ENCODE measurements at regions not wholly inside any gene's neighbourhood (a gene's known extent, or its start where the extent isn't known, plus 50 kb on each side); places are given as distances from the start of the nearest gene placed in this dataset.

DNA sequence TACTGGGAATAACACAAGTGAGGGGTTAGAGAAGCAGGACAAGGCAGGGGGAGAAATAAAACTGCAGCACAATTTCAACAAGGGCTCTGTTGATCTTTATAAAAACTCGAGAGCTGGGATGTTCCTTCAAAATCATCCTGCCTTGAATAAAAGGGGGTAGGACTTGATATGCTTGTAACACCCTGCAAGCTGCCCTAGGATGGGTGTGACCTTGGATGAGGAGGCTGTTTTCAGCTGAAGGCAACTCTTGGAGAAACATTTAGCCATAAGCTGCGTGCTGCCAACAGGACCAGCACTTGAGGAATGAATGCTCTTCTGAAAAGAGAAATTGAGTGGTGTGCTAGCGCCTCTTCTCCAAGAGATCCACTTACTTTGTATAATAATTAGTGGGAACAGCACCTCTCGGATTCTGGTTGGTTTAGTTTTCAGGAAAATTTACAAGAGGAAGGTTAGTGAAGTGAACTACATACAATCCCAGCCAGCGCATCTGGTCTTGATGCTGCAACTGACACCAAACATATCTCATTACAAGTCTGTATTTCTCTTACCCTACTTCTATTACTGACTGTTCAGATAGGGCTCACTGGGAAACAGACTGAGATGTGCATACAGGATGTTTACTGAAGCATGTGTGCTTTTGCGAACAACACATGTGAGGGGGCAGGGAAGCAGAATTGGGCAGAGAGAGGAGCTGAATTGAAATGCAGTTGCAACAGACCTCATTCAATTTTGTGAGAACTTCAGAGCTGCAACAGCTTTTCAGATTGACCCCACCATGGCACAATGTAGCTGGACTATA, 643.0 kb upstream of the GOLIM4 start:
- Mint-ChIP-seq H3K27ac (no peak overlapping the region), H3K36me3 (ENCODE audit: low read depth) (no peaks in the 10 kb centered on the region), H3K4me1 (no peaks in the 10 kb centered on the region), H3K27me3 (no peaks in the 10 kb centered on the region), H3K4me3 (no peak overlapping the region)
- DNase-seq: no peak
- H3K9me3 ChIP-seq (ENCODE audit: control insufficient read depth, low read length, poor library complexity, severe bottlenecking): no peaks in the 10 kb centered on the region
- no peak for ATAC-seq

DNA sequence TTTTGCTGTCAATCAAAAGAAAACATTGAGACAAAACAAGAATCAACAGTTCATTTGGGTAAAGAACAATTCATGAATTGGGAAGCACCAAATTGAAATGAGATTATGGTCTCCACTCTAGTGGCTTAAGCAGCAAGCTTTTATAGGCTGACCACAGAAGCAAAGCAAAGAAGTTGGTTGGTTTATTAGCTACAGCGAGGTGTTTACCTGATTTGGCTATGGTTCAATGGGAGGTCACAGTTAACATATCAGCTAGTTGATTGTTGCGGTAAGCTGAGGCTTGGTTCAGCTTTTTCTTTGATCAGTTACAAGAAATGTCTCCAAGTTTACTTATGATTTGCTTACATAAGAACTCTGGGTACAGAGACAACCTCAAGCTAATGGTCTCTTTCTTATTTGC, 640.5 kb upstream of the GOLIM4 start:
- no peaks in the 10 kb centered on the region for H3K9me3 ChIP-seq (ENCODE audit: control insufficient read depth, low read length, poor library complexity, severe bottlenecking)
- H3K4me3 Mint-ChIP-seq: no peak overlapping the region
- H3K27ac Mint-ChIP-seq: no peak overlapping the region
- no peaks in the 10 kb centered on the region for H3K4me1 Mint-ChIP-seq
- H3K27me3 Mint-ChIP-seq: no peaks in the 10 kb centered on the region
- no peak for ATAC-seq
- no peak for DNase-seq
- H3K36me3 Mint-ChIP-seq (ENCODE audit: low read depth): no peaks in the 10 kb centered on the region

GRCh38 chr3:168730073-168730472, 634.3 kb upstream of the GOLIM4 start:
- Mint-ChIP-seq H3K36me3 (ENCODE audit: low read depth) (no peaks in the 10 kb centered on the region), H3K4me1 (no peaks in the 10 kb centered on the region), H3K4me3 (no peak overlapping the region), H3K27me3 (no peaks in the 10 kb centered on the region), H3K27ac (no peak overlapping the region)
- ATAC-seq (no peak), DNase-seq (no peak)
- H3K9me3 ChIP-seq (ENCODE audit: control insufficient read depth, low read length, poor library complexity, severe bottlenecking): no peaks in the 10 kb centered on the region

DNA sequence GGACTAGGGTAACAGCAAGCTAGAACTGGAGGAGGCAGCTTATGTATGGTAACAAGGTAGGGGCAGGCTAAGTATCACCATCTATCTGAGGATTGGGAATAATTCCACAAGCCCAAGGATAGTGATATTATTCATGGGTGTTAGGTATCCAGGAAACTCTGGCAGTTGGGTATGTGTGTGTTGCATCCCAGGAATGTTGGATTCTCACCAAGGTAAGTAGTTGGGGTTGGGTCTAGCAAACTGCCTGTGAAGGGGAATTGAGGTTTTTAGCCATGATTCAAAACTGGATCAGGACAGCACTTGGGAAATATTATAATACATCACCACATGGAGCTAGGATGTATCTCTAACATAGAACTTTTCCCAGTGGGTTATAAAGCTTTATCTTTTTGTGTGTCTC, 626.4 kb upstream of the GOLIM4 start:
- no peaks in the 10 kb centered on the region for H3K4me1 Mint-ChIP-seq
- H3K4me3 Mint-ChIP-seq: no peak overlapping the region
- DNase-seq (no peak), ATAC-seq (no peak)
- H3K27ac Mint-ChIP-seq: no peak overlapping the region
- H3K9me3 ChIP-seq (ENCODE audit: control insufficient read depth, low read length, poor library complexity, severe bottlenecking): no peaks in the 10 kb centered on the region
- no peaks in the 10 kb centered on the region for H3K36me3 Mint-ChIP-seq (ENCODE audit: low read depth)
- H3K27me3 Mint-ChIP-seq: no peaks in the 10 kb centered on the region

GRCh38 chr3:168714609-168715240, 619.0 kb upstream of the GOLIM4 start:
- ATAC-seq (no peak), DNase-seq (no peak)
- no peaks in the 10 kb centered on the region for H3K36me3 Mint-ChIP-seq (ENCODE audit: low read depth)
- H3K4me1 Mint-ChIP-seq: no peaks in the 10 kb centered on the region
- no peak overlapping the region for H3K4me3 Mint-ChIP-seq
- H3K27me3 Mint-ChIP-seq: no peaks in the 10 kb centered on the region
- H3K27ac Mint-ChIP-seq: no peak overlapping the region
- no peaks in the 10 kb centered on the region for H3K9me3 ChIP-seq (ENCODE audit: control insufficient read depth, low read length, poor library complexity, severe bottlenecking)

DNA sequence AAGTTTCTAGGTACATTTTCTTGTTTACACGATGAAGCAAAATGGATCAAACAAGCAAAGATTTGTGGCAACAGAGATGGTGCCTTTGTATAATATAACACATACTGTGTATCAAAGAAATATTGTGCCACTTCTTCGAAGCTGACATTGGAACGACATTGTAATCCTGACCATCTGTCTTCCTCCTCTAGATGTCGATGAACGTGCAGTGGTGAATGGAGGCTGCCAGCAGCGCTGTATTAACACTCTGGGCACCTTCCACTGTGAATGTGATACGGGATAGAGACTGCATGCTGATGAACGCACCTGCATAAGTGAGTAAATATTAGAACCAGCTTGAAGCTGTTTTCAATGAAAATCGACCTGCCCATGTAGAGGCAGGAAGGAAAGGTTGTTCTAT, 613.3 kb upstream of the GOLIM4 start:
- no peak for ATAC-seq
- DNase-seq: no peak
- H3K27ac Mint-ChIP-seq: no peak overlapping the region
- no peaks in the 10 kb centered on the region for H3K4me1 Mint-ChIP-seq
- no peaks in the 10 kb centered on the region for H3K9me3 ChIP-seq (ENCODE audit: control insufficient read depth, low read length, poor library complexity, severe bottlenecking)
- H3K4me3 Mint-ChIP-seq: no peak overlapping the region
- no peaks in the 10 kb centered on the region for H3K27me3 Mint-ChIP-seq
- H3K36me3 Mint-ChIP-seq (ENCODE audit: low read depth): no peaks in the 10 kb centered on the region

DNA sequence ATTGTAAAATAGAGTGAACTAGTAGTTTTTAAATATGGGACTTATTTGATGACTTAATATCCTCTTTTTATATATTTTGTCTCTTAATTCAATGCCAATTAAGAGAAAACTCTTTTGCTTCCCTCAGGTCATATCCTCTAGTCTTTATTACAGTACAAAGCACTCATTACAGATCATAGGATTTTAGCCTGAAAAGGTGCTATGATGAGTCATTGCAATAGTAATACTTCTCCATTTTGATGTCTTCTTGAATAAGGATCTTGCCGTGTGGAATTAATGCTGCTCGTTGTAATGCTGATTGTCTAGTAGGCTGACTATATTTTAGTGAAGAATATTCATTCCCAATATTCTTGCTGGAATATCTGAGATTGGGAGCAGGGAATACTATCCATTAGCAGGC, 612.2 kb upstream of the GOLIM4 start:
- H3K27me3 Mint-ChIP-seq: no peaks in the 10 kb centered on the region
- DNase-seq (no peak), ATAC-seq (no peak)
- no peaks in the 10 kb centered on the region for H3K4me1 Mint-ChIP-seq
- H3K27ac Mint-ChIP-seq: no peak overlapping the region
- no peak overlapping the region for H3K4me3 Mint-ChIP-seq
- no peaks in the 10 kb centered on the region for H3K36me3 Mint-ChIP-seq (ENCODE audit: low read depth)
- H3K9me3 ChIP-seq (ENCODE audit: control insufficient read depth, low read length, poor library complexity, severe bottlenecking): no peaks in the 10 kb centered on the region

DNA sequence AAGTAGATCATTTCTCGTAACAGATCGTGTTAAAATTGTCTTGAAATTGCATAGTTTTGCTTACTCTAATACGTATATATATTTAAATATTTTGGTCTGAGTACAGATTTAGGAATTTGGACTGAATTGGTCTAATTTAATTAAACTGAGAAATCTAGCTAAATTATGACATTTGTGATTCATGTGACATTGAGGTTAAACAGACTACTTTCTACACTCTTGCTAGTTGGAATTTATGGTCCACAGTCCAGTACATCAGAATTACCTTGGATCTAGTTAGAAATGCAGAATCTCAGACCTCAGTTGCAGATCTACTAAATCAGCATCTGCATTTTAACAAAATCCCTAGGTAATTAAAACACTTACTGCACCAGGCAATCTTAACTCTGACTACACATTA, 609.7 kb upstream of the GOLIM4 start:
- DNase-seq: no peak
- Mint-ChIP-seq H3K4me3 (no peak overlapping the region), H3K27me3 (no peaks in the 10 kb centered on the region), H3K27ac (no peak overlapping the region), H3K36me3 (ENCODE audit: low read depth) (no peaks in the 10 kb centered on the region), H3K4me1 (no peaks in the 10 kb centered on the region)
- peaks cover 2% of the 10 kb centered on the region for H3K9me3 ChIP-seq (ENCODE audit: control insufficient read depth, low read length, poor library complexity, severe bottlenecking)
- no peak for ATAC-seq

GRCh38 chr3:168696051-168696450, 600.3 kb upstream of the GOLIM4 start:
- Mint-ChIP-seq H3K4me3 (no peak overlapping the region), H3K4me1 (no peaks in the 10 kb centered on the region), H3K27ac (no peak overlapping the region), H3K36me3 (ENCODE audit: low read depth) (no peaks in the 10 kb centered on the region), H3K27me3 (no peaks in the 10 kb centered on the region)
- ATAC-seq (no peak), DNase-seq (no peak)
- peaks cover 1% of the 10 kb centered on the region for H3K9me3 ChIP-seq (ENCODE audit: control insufficient read depth, low read length, poor library complexity, severe bottlenecking)

GRCh38 chr3:168693870-168694269, 598.1 kb upstream of the GOLIM4 start:
- DNase-seq: no peak
- no peaks in the 10 kb centered on the region for H3K27me3 Mint-ChIP-seq
- H3K4me1 Mint-ChIP-seq: no peaks in the 10 kb centered on the region
- H3K9me3 ChIP-seq (ENCODE audit: control insufficient read depth, low read length, poor library complexity, severe bottlenecking): no peaks in the 10 kb centered on the region
- H3K4me3 Mint-ChIP-seq: no peak overlapping the region
- no peak for ATAC-seq
- no peaks in the 10 kb centered on the region for H3K36me3 Mint-ChIP-seq (ENCODE audit: low read depth)
- H3K27ac Mint-ChIP-seq: no peak overlapping the region

DNA sequence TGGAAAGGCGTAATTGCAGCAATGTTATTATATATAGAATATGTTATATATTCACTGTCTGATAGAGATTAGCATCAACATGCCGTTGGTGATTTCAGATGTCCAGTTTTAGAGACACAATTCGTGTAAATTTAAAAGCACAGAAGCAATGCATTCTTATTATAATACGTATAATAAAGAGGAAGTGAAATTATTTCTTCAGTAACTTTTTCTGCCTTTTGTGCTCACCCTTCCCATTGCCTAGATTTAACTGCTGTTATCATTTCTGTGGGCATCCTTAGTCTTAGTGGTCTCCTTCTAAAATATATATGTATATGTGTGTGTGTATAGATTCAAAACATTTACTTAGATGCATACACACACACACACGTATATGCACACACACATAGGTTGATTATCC, 592.5 kb upstream of the GOLIM4 start:
- no peak for ATAC-seq
- Mint-ChIP-seq H3K27me3 (no peaks in the 10 kb centered on the region), H3K27ac (no peak overlapping the region), H3K4me1 (no peaks in the 10 kb centered on the region), H3K36me3 (ENCODE audit: low read depth) (no peaks in the 10 kb centered on the region), H3K4me3 (no peak overlapping the region)
- DNase-seq: no peak
- no peaks in the 10 kb centered on the region for H3K9me3 ChIP-seq (ENCODE audit: control insufficient read depth, low read length, poor library complexity, severe bottlenecking)

GRCh38 chr3:168684519-168684918, 588.8 kb upstream of the GOLIM4 start:
- no peaks in the 10 kb centered on the region for H3K4me1 Mint-ChIP-seq
- ATAC-seq (no peak), DNase-seq (no peak)
- no peak overlapping the region for H3K27ac Mint-ChIP-seq
- H3K4me3 Mint-ChIP-seq: no peak overlapping the region
- no peaks in the 10 kb centered on the region for H3K36me3 Mint-ChIP-seq (ENCODE audit: low read depth)
- H3K27me3 Mint-ChIP-seq: no peaks in the 10 kb centered on the region
- H3K9me3 ChIP-seq (ENCODE audit: control insufficient read depth, low read length, poor library complexity, severe bottlenecking): no peaks in the 10 kb centered on the region

GRCh38 chr3:168678730-168679129, 583.0 kb upstream of the GOLIM4 start:
- Mint-ChIP-seq H3K4me3 (no peak overlapping the region), H3K4me1 (no peaks in the 10 kb centered on the region), H3K27me3 (no peaks in the 10 kb centered on the region), H3K27ac (no peak overlapping the region), H3K36me3 (ENCODE audit: low read depth) (no peaks in the 10 kb centered on the region)
- no peaks in the 10 kb centered on the region for H3K9me3 ChIP-seq (ENCODE audit: control insufficient read depth, low read length, poor library complexity, severe bottlenecking)
- ATAC-seq: no peak
- DNase-seq: no peak

GRCh38 chr3:168671091-168671490, 575.4 kb upstream of the GOLIM4 start:
- Mint-ChIP-seq H3K27me3 (no peaks in the 10 kb centered on the region), H3K27ac (no peak overlapping the region), H3K36me3 (ENCODE audit: low read depth) (no peaks in the 10 kb centered on the region), H3K4me3 (no peak overlapping the region), H3K4me1 (no peaks in the 10 kb centered on the region)
- ATAC-seq (no peak), DNase-seq (no peak)
- no peaks in the 10 kb centered on the region for H3K9me3 ChIP-seq (ENCODE audit: control insufficient read depth, low read length, poor library complexity, severe bottlenecking)

All from T-helper 17 cell (primary cell).